B cell (primary cell): ENCODE measurements at regions not wholly inside any gene's neighbourhood (a gene's known extent, or its start where the extent isn't known, plus 50 kb on each side); places are given as distances from the start of the nearest gene placed in this dataset.

ENCODE experiments used
- ATAC-seq: fragments of 200-7000 bp; cut with Tn5 transposase; one replicate; pipeline ENCODE4 v1.10.0; 2021; ENCODE audit warnings: low read depth, mild to moderate bottlenecking, moderate number of reproducible peaks, moderate library complexity
- CTCF ChIA-PET: fragments of 350-600 bp; sonication (Branson Sonifier 250); formaldehyde crosslinking; loops from one replicate; lab custom pipeline; 2021; ENCODE audit warnings: antibody characterized with exemption, inconsistent platforms; lab: Charles Lee
- POLR2A ChIA-PET: fragments of 350-600 bp; sonication (Branson Sonifier 250); formaldehyde crosslinking; loops from one replicate; lab custom pipeline; 2021; ENCODE audit warnings: antibody characterized with exemption; lab: Charles Lee
- DNase-seq: peaks from one replicate; pipeline ENCODE4 v3.0.0; 2013
- H2AFZ ChIP-seq: 2 replicates; pipeline ENCODE4 v1.6.1; 2012; ENCODE audit warnings: mild to moderate bottlenecking, low read depth, low read length; ENCODE audit not compliant: insufficient read depth, poor library complexity, severe bottlenecking
- H3K27ac ChIP-seq, 2 donors: 1 replicate in 1 of 2; 2 replicates in 1 of 2; pipeline ENCODE4 v1.5.1; 2012 to 2013; ENCODE audit warnings: low read length in 2 of 2, mild to moderate bottlenecking in 2 of 2, moderate library complexity in 1 of 2
- H3K27me3 ChIP-seq, 4 experiments: fragments of 200-600 bp in 1 of 4; sonication (generic) in 1 of 4; replicated peaks in 1 of 4; 1 replicate in 2 of 4; 2 replicates in 2 of 4; pipeline versions ENCODE4 v1.6.1 to v1.7.0; 2013 to 2016; ENCODE audit warnings: low read length in 3 of 4, mild to moderate bottlenecking in 2 of 4, mixed read lengths in 1 of 4, moderate library complexity in 1 of 4; ENCODE audit not compliant: insufficient read depth in 4 of 4, control insufficient read depth in 3 of 4; ENCODE audit errors: control extremely low read depth in 1 of 4
- H3K36me3 ChIP-seq, 2 experiments: replicated peaks in 1 of 2; 1 replicate in 1 of 2; 2 replicates in 1 of 2; pipeline versions ENCODE4 v1.6.1 to v1.7.1; 2013; ENCODE audit warnings: low read length in 1 of 2; ENCODE audit not compliant: insufficient read depth in 2 of 2, control insufficient read depth in 1 of 2; ENCODE audit errors: control extremely low read depth in 1 of 2, extremely low read depth in 1 of 2
- H3K4me1 ChIP-seq, 2 donors: fragments of 200-600 bp in 1 of 2; sonication (generic) in 1 of 2; 1 replicate in 1 of 2; 2 replicates in 1 of 2; pipeline versions ENCODE4 v1.5.1 to v1.6.1; 2013 to 2017; ENCODE audit warnings: low read length in 2 of 2; ENCODE audit not compliant: control insufficient read depth in 2 of 2, insufficient read depth in 2 of 2
- H3K4me2 ChIP-seq: replicated peaks from 2 replicates; pipeline ENCODE3; 2012; ENCODE audit warnings: mild to moderate bottlenecking, low read depth, low read length; ENCODE audit not compliant: poor library complexity, severe bottlenecking
- H3K4me3 ChIP-seq, 5 experiments: fragments of 200-600 bp in 1 of 5; sonication (generic) in 1 of 5; 1 replicate in 3 of 5; 2 replicates in 2 of 5; pipeline versions ENCODE4 v1.5.1 to v1.7.0; 2011 to 2016; ENCODE audit warnings: low read length in 4 of 5, mild to moderate bottlenecking in 4 of 5, low read depth in 2 of 5, control low read depth in 1 of 5, moderate library complexity in 1 of 5; ENCODE audit not compliant: insufficient read depth in 1 of 5; ENCODE audit errors: control extremely low read depth in 1 of 5, extremely low read depth in 1 of 5
- H3K79me2 ChIP-seq: fragments of 200-600 bp; sonication (generic); one replicate; pipeline ENCODE4 v1.6.0; 2016; ENCODE audit warnings: low read length; ENCODE audit not compliant: control insufficient read depth, insufficient read depth
- H3K9ac ChIP-seq: fragments of 200-600 bp; sonication (generic); 2 replicates; pipeline ENCODE4 v1.6.1; 2017; ENCODE audit warnings: mild to moderate bottlenecking, low read length, moderate library complexity
- H3K9me3 ChIP-seq, 3 donors: one replicate each; pipeline versions ENCODE4 v1.6.1 to v1.7.1; 2013; ENCODE audit warnings: low read length in 2 of 3; ENCODE audit not compliant: control insufficient read depth in 2 of 3, insufficient read depth in 1 of 3; ENCODE audit errors: control extremely low read depth in 1 of 3
- H4K20me1 ChIP-seq: 2 replicates; pipeline ENCODE4 v1.6.0; 2012; ENCODE audit warnings: mild to moderate bottlenecking, low read length; ENCODE audit not compliant: insufficient read depth, control insufficient read depth, poor library complexity, severe bottlenecking
- H3K27ac Mint-ChIP-seq: one replicate; pipeline ENCODE4 v1.8.0; 2021; ENCODE audit warnings: mixed read lengths
- H3K27me3 Mint-ChIP-seq: one replicate; pipeline ENCODE4 v1.8.0; 2021; ENCODE audit warnings: mixed read lengths
- H3K4me1 Mint-ChIP-seq: one replicate; pipeline ENCODE4 v1.8.0; 2021; ENCODE audit warnings: mixed read lengths
- H3K4me3 Mint-ChIP-seq: one replicate; pipeline ENCODE4 v1.8.0; 2021; ENCODE audit warnings: mixed read lengths
- H3K9me3 Mint-ChIP-seq: one replicate; pipeline ENCODE4 v1.8.0; 2022; ENCODE audit warnings: mixed read lengths; ENCODE audit not compliant: insufficient read depth
- CTCF ChIP-seq: fragments of 200-600 bp; IDR thresholded peaks from one replicate; pipeline ENCODE4 v1.8.0; 2022; ENCODE audit warnings: antibody characterized with exemption, mild to moderate bottlenecking
- EZH2 ChIP-seq: IDR thresholded peaks from 2 replicates; pipeline ENCODE4 v1.6.1; 2012; ENCODE audit warnings: borderline replicate concordance, low read depth, mild to moderate bottlenecking, moderate library complexity, low read length; ENCODE audit not compliant: insufficient read depth, poor library complexity, severe bottlenecking
- WGBS: methylation state at CpG from one replicate; pipeline ENCODE4 v1.1.5; 2013; ENCODE audit warnings: missing lambda C conversion rate; ENCODE audit not compliant: insufficient coverage; 5-methylcytosine and 5-hydroxymethylcytosine counted together
- intact Hi-C: fragments of 100-400 bp; cut with micrococcal nuclease; formaldehyde crosslinking; loops from one replicate; pipeline ENCODE4 v1.10.0; 2022

DNA sequence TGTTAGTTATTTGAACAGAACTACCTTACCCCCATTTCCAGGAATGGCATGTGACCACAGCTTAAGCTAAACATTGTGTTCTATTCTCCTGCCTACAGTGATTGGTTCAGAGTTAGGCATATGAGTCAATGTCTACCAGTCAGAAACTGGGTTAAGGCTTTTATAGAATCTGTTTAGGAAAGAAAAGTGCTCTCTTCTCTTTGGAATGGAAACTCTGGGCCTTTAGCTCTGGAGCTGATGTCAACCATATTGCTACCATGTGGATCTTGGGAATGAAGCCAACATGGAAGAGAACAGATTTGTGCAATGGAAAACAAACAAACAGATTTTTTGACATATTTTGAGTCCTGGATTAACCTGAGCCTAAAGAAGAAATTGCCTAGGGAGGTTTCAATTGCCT, 488.9 kb upstream of the TNC start:
- no peak overlapping the region for H3K4me2 ChIP-seq
- no peak overlapping the region for H3K9ac ChIP-seq
- peaks cover 2% of the 10 kb centered on the region for H3K9me3 Mint-ChIP-seq
- no peaks in the 10 kb centered on the region for H3K4me1 ChIP-seq
- ATAC-seq (no peak), DNase-seq (no peak)
- no peaks in the 10 kb centered on the region for H4K20me1 ChIP-seq
- H3K27ac Mint-ChIP-seq = no peak overlapping the region
- H3K27ac ChIP-seq = no peak overlapping the region
- intact Hi-C loops = no loop called here
- H3K27me3 ChIP-seq = no peaks in the 10 kb centered on the region
- no peak overlapping the region for H3K4me3 ChIP-seq
- H3K79me2 ChIP-seq = no peaks in the 10 kb centered on the region
- peaks cover 0 to 3% (median 0%) of the 10 kb centered on the region in 3 donors for H3K9me3 ChIP-seq
- TF ChIP-seq CTCF (no peak), EZH2 (no peak)
- no peaks in the 10 kb centered on the region for H3K4me1 Mint-ChIP-seq
- ChIA-PET CTCF (no interaction called here), POLR2A (no interaction called here)
- no peaks in the 10 kb centered on the region for H3K27me3 Mint-ChIP-seq
- no peak overlapping the region for H2AFZ ChIP-seq
- H3K4me3 Mint-ChIP-seq = no peak overlapping the region
- no peaks in the 10 kb centered on the region for H3K36me3 ChIP-seq

DNA sequence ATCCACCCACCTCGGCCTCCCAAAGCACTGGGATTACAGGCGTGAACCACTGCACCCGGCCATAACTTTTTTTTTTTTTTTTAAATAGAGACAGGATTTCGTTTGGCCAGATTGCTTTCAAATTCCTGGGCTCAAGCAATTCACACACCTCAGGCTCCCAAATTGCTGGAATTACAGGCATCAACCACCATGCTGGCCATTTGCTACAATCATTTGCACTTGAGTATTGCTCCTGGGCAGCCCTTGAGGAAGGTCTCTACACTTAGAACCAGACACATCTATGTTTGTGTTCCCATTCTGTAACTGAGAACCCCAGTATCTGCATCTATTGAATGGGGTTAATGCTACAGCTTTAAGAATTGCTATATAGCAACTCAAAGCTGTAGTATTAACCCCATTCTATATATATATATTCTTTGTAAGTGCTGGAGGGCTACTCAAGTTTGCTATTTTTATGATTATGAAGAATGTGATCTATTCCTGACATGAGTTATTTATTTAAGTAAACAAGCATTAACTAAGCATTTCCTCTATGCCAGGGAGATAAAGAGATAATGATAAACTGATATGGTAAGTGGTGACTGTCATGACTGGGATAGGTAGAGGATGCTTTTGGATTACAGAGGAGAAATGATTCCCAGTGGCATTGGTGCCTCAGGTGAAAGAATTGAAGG, 496.5 kb upstream of the TNC start:
- CTCF ChIA-PET = no interaction called here
- 63% methylated on average over 1 of the region's 4 CpGs for WGBS

More for the DNA sequence above, 496.5 kb upstream of the TNC start:
- H3K36me3 ChIP-seq = no peaks in the 10 kb centered on the region
- ATAC-seq = no peak
- H3K4me1 ChIP-seq = no peaks in the 10 kb centered on the region
- H3K4me3 Mint-ChIP-seq = no peak overlapping the region
- no peak overlapping the region for H3K27ac Mint-ChIP-seq
- DNase-seq = no peak
- no peaks in the 10 kb centered on the region for H4K20me1 ChIP-seq
- H3K27ac ChIP-seq = no peak overlapping the region
- peaks cover 0 to 4% (median 0%) of the 10 kb centered on the region in 3 donors for H3K9me3 ChIP-seq
- no peak overlapping the region for H2AFZ ChIP-seq
- peaks cover 5% of the 10 kb centered on the region for H3K27me3 Mint-ChIP-seq
- H3K79me2 ChIP-seq = no peaks in the 10 kb centered on the region
- H3K9me3 Mint-ChIP-seq = no peaks in the 10 kb centered on the region
- intact Hi-C loops = no loop called here
- no peaks in the 10 kb centered on the region for H3K4me1 Mint-ChIP-seq
- POLR2A ChIA-PET = no interaction called here
- H3K4me2 ChIP-seq = no peak overlapping the region
- H3K27me3 ChIP-seq = no peaks in the 10 kb centered on the region
- H3K9ac ChIP-seq = no peak overlapping the region
- no peak overlapping the region for H3K4me3 ChIP-seq
- TF ChIP-seq CTCF (no peak), EZH2 (no peak)
